K562 (cell line): ENCODE measurements at regions not wholly inside any gene's neighbourhood (a gene's known extent, or its start where the extent isn't known, plus 50 kb on each side); places are given as distances from the start of the nearest gene placed in this dataset.

Source experiments
- ATAC-seq: fragments of 200-7000 bp; cut with Tn5 transposase; 3 replicates; pipeline ENCODE4 v1.9.1; 2020; ENCODE audit warnings: moderate library complexity
- BruUV-seq: library from RNA; stranded (reverse); fragments of 400-500 nt; replicated peaks from 2 replicates; lab custom pipeline; 2021; lab: Mats Ljungman, UMichigan
- CTCF ChIA-PET: fragments of 300-600 bp; formaldehyde crosslinking; extraction: SDS; loops from one replicate; lab custom pipeline; 2021; ENCODE audit warnings: low intra/inter-chr PET ratio; lab: Yijun Ruan, JAX
- POLR2A ChIA-PET: fragments of 300-600, 350-650 bp; sonication (Branson Sonifier 250); formaldehyde crosslinking; extraction: SDS; loops from one replicate; lab custom pipeline; 2021; ENCODE audit warnings: antibody characterized with exemption, inconsistent platforms; lab: Yijun Ruan, JAX
- DNase-seq, 4 experiments: peaks; one replicate each; pipeline versions ENCODE4 v3.0.0 to v3.0.0-alpha.2; 2011 to 2018; ENCODE audit warnings: low spot score in 3 of 4, mixed read lengths in 3 of 4; ENCODE audit errors: extremely low read depth in 1 of 4
- FAIRE-seq: peaks from 2 replicates; lab custom pipeline; 2011; peaks lifted over from hg19 to GRCh38; lab: Jason Lieb, UNC
- H2AFZ ChIP-seq: 2 replicates; pipeline ENCODE4 v1.6.0; 2011; ENCODE audit warnings: low read depth, low read length, control low read depth, inconsistent platforms
- H3K27ac ChIP-seq: fragments of 200-600 bp; 3 replicates; pipeline ENCODE4 v1.8.0; 2011; ENCODE audit warnings: low read depth, mild to moderate bottlenecking, control low read depth, inconsistent platforms, low read length, moderate library complexity, mixed read lengths; ENCODE audit errors: extremely low read depth
- H3K27me3 ChIP-seq, 2 experiments: fragments of 300-600 bp in 1 of 2; 2 replicates in 1 of 2; 3 replicates in 1 of 2; pipeline versions ENCODE4 v1.6.0 to v1.8.0; 2011; ENCODE audit warnings: inconsistent platforms in 2 of 2, low read length in 2 of 2, mild to moderate bottlenecking in 1 of 2, mixed read lengths in 1 of 2, moderate library complexity in 1 of 2; ENCODE audit not compliant: control insufficient read depth in 2 of 2, insufficient read depth in 2 of 2
- H3K36me3 ChIP-seq: fragments of 300-600 bp; 3 replicates; pipeline ENCODE4 v1.8.0; 2011; ENCODE audit warnings: mild to moderate bottlenecking, low read length, inconsistent platforms; ENCODE audit not compliant: control insufficient read depth, insufficient read depth
- H3K4me1 ChIP-seq, 2 experiments: fragments of 200-600 bp in 1 of 2; replicated peaks in 1 of 2; 2 replicates in 1 of 2; 3 replicates in 1 of 2; pipeline versions ENCODE4 v1.5.1 to v1.8.0; 2011; ENCODE audit warnings: inconsistent platforms in 2 of 2, low read length in 2 of 2, mild to moderate bottlenecking in 1 of 2, mixed read lengths in 1 of 2, moderate library complexity in 1 of 2; ENCODE audit not compliant: control insufficient read depth in 2 of 2, insufficient read depth in 2 of 2
- H3K4me2 ChIP-seq: 2 replicates; pipeline ENCODE4 v1.6.1; 2011; ENCODE audit warnings: low read length, control low read depth, inconsistent platforms, mixed read lengths; ENCODE audit not compliant: insufficient read depth
- H3K4me3 ChIP-seq: fragments of 200-600 bp; sonication (generic), shearing (Covaris generic); 2 replicates; pipeline ENCODE4 v1.5.1; 2016; ENCODE audit warnings: control low read depth, inconsistent platforms
- H3K79me2 ChIP-seq: fragments of 200-600 bp; 3 replicates; pipeline ENCODE4 v1.8.0; 2011; ENCODE audit warnings: low read length, inconsistent platforms; ENCODE audit not compliant: control insufficient read depth, insufficient read depth
- H3K9ac ChIP-seq, 2 experiments: 2 replicates each; pipeline versions ENCODE4 v1.6.0 to v1.6.1; 2011; ENCODE audit warnings: low read depth in 2 of 2, low read length in 2 of 2, control low read depth in 1 of 2, inconsistent platforms in 1 of 2, mild to moderate bottlenecking in 1 of 2, mixed read lengths in 1 of 2; ENCODE audit not compliant: insufficient read depth in 1 of 2
- H3K9me1 ChIP-seq: one replicate; pipeline ENCODE4 v1.6.0; 2011; ENCODE audit warnings: inconsistent platforms, mild to moderate bottlenecking, low read length, moderate library complexity; ENCODE audit not compliant: control insufficient read depth, insufficient read depth
- H3K9me3 ChIP-seq: replicated peaks from 2 replicates; pipeline ENCODE4 v1.5.1; 2011; ENCODE audit warnings: low read depth, low read length, inconsistent platforms; ENCODE audit not compliant: control insufficient read depth, insufficient read depth
- H4K20me1 ChIP-seq: replicated peaks from 2 replicates; pipeline ENCODE4 v1.6.1; 2011; ENCODE audit warnings: low read length, inconsistent platforms, mixed read lengths; ENCODE audit not compliant: control insufficient read depth, insufficient read depth
- CBX1 ChIP-seq: sonication (generic); IDR thresholded peaks from 2 replicates; pipeline ENCODE4 v1.6.1; 2016; ENCODE audit warnings: antibody characterized with exemption, low read depth, mild to moderate bottlenecking
- CHD1 ChIP-seq: fragments of 200-600 bp; sonication (generic); IDR thresholded peaks from one replicate; pipeline ENCODE4 v1.6.1; 2012; ENCODE audit warnings: mild to moderate bottlenecking, moderate library complexity, low read length, inconsistent platforms
- ELF1 ChIP-seq: fragments of 200-800 bp; sonication (Bioruptor generic); IDR thresholded peaks from 2 replicates; pipeline ENCODE4 v1.6.1; 2016; ENCODE audit warnings: missing genetic modification characterization, missing compliant biosample characterization
- ERF ChIP-seq: fragments of 450-650 bp; formaldehyde crosslinking; IDR thresholded peaks from 2 replicates; pipeline ENCODE4 v1.4.0; 2020; ENCODE audit warnings: mild to moderate bottlenecking, mixed read lengths
- IFI16 ChIP-seq: fragments of 250-450 bp; sonication (Bioruptor Pico); IDR thresholded peaks from 2 replicates; pipeline ENCODE4 v2.1.2; 2022; ENCODE audit warnings: mild to moderate bottlenecking, inconsistent platforms
- PCBP2 ChIP-seq: fragments of 200-400 bp; formaldehyde crosslinking; IDR thresholded peaks from 2 replicates; pipeline ENCODE4 v1.6.1; 2018; ENCODE audit warnings: low read length, low read depth, mild to moderate bottlenecking, moderate library complexity; ENCODE audit not compliant: poor library complexity, severe bottlenecking
- POLR3G ChIP-seq: IDR thresholded peaks from 2 replicates; pipeline ENCODE4 v1.6.1; 2011; ENCODE audit not compliant: insufficient read length, insufficient replicate concordance; ENCODE audit errors: extremely low read depth
- SRF ChIP-seq, 2 experiments: fragments of 250-450, 450-650 bp in 1 of 2; sonication (Bioruptor Pico) in 1 of 2; sonication (generic) in 1 of 2; formaldehyde crosslinking; IDR thresholded peaks; 2 replicates each; pipeline versions ENCODE4 v1.5.0 to v1.5.1; 2020 to 2022; ENCODE audit warnings: mild to moderate bottlenecking in 1 of 2, missing genetic modification reagents in 1 of 2
- TEAD1 ChIP-seq, 2 experiments: fragments of 450-650 bp in 1 of 2; sonication (generic) in 1 of 2; formaldehyde crosslinking; IDR thresholded peaks; 2 replicates each; pipeline versions ENCODE4 v1.4.0 to v1.8.0; 2020 to 2022; ENCODE audit warnings: mild to moderate bottlenecking in 2 of 2, missing genetic modification reagents in 1 of 2
- ZBED1 ChIP-seq: IDR thresholded peaks from 2 replicates; pipeline ENCODE4 v1.6.1; 2014
- ZNF282 ChIP-seq: sonication (generic); formaldehyde crosslinking; IDR thresholded peaks from 2 replicates; pipeline ENCODE4 v1.8.1; 2023; ENCODE audit warnings: missing genetic modification reagents
- WGBS: fragments of 100-300 bp; shearing (Covaris generic); methylation state at CpG from one replicate; pipeline ENCODE4 v1.1.6; 2016; ENCODE audit warnings: low coverage, mixed read lengths; ENCODE audit not compliant: insufficient coverage; ENCODE audit errors: missing lambda C conversion rate; 5-methylcytosine and 5-hydroxymethylcytosine counted together
- in situ Hi-C: fragments of 300-500 bp; cut with MboI; formaldehyde crosslinking; loops from 4 replicates; pipeline ENCODE4 v1.15.0; 2018; ENCODE audit warnings: inconsistent platforms, mixed read lengths
- intact Hi-C: fragments of 100-400 bp; cut with micrococcal nuclease; formaldehyde crosslinking; loops from 2 replicates; pipeline ENCODE4 v1.14.2; 2022
- TF ChIP-seq, protein P1 (sequence below), 2 experiments: fragments of 450-650 bp in 1 of 2; sonication (generic) in 1 of 2; formaldehyde crosslinking; conservative IDR thresholded peaks; 2 replicates each; pipeline versions ENCODE4 v1.4.0 to v1.8.1; 2020 to 2022; ENCODE audit warnings: mild to moderate bottlenecking in 1 of 2, missing genetic modification reagents in 1 of 2
- TF ChIP-seq, protein P2 (sequence below): fragments of 250-450 bp; sonication (Bioruptor Pico); IDR thresholded peaks from 2 replicates; pipeline ENCODE4 v1.5.0; 2020; ENCODE audit warnings: mild to moderate bottlenecking
- TF ChIP-seq, protein P3 (sequence below): sonication (generic); IDR thresholded peaks from 2 replicates; pipeline ENCODE4 v1.6.1; 2016
- TF ChIP-seq, protein P4 (sequence below): fragments of 200-800 bp; sonication (Bioruptor generic); IDR thresholded peaks from 2 replicates; pipeline ENCODE4 v1.6.1; 2017; ENCODE audit warnings: missing genetic modification characterization, missing compliant biosample characterization
- TF ChIP-seq, protein P5 (sequence below): fragments of 250-450 bp; sonication (Bioruptor Pico); IDR thresholded peaks from 2 replicates; pipeline ENCODE4 v1.8.0; 2021; ENCODE audit warnings: borderline replicate concordance, mild to moderate bottlenecking, moderate library complexity; ENCODE audit not compliant: poor library complexity, severe bottlenecking
- TF ChIP-seq, protein P6 (sequence below): fragments of 250-450 bp; sonication (Bioruptor Pico); IDR thresholded peaks from 2 replicates; pipeline ENCODE4 v1.4.0; 2020; ENCODE audit warnings: mild to moderate bottlenecking

DNA sequence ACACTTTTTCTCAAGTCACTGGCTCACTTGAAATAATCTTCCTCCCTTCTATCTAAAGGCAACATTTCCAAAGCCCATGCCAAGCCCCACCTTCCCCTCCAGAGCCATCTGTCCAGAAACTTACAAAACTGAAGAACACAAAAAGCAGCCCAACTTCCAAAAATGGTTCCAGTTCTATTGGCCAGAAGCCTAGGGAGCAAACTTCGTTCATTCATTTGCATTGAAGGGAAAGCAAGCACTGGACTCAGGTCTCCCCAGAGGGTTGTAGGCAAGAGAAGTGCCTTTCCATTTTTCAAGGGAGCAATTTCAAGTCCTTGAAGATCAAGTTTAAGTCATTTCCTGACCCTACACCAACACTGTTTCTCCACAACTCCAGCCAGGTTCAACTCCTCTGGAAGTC lies 585.0 kb downstream of the BCL11A start:
- in situ Hi-C loops (no loop called here), intact Hi-C loops (no loop called here)
- 0% methylated on average over 1 of the region's 1 CpG for WGBS
- Histone ChIP-seq H3K9me1 (no peaks in the 10 kb centered on the region), H3K9ac (no peak overlapping the region), H3K79me2 (no peaks in the 10 kb centered on the region), H3K36me3 (no peaks in the 10 kb centered on the region)
- CTCF ChIA-PET = no interaction called here
- TF ChIP-seq PCBP2 = no peak
- TF ChIP-seq, protein P1, sequence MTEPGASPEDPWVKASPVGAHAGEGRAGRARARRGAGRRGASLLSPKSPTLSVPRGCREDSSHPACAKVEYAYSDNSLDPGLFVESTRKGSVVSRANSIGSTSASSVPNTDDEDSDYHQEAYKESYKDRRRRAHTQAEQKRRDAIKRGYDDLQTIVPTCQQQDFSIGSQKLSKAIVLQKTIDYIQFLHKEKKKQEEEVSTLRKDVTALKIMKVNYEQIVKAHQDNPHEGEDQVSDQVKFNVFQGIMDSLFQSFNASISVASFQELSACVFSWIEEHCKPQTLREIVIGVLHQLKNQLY (CRISPR knock-in tag; conservative IDR thresholded peaks at IDR 0.05) = no peak
- TF ChIP-seq POLR3G = no peak
- no peak for TF ChIP-seq TEAD1 (CRISPR knock-in tag; IDR thresholded peaks at IDR 0.05)
- TF ChIP-seq, protein P2, sequence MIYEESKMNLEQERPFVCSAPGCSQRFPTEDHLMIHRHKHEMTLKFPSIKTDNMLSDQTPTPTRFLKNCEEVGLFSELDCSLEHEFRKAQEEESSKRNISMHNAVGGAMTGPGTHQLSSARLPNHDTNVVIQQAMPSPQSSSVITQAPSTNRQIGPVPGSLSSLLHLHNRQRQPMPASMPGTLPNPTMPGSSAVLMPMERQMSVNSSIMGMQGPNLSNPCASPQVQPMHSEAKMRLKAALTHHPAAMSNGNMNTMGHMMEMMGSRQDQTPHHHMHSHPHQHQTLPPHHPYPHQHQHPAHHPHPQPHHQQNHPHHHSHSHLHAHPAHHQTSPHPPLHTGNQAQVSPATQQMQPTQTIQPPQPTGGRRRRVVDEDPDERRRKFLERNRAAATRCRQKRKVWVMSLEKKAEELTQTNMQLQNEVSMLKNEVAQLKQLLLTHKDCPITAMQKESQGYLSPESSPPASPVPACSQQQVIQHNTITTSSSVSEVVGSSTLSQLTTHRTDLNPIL (CRISPR knock-in tag) = no peak
- TF ChIP-seq ELF1 = no peak
- TF ChIP-seq CBX1 = no peak
- TF ChIP-seq SRF (CRISPR knock-in tag; IDR thresholded peaks at IDR 0.05) = no peak
- no peak for TF ChIP-seq IFI16 (CRISPR knock-in tag)
- TF ChIP-seq ERF = no peak
- no peak for TF ChIP-seq CHD1
- TF ChIP-seq, protein P3, sequence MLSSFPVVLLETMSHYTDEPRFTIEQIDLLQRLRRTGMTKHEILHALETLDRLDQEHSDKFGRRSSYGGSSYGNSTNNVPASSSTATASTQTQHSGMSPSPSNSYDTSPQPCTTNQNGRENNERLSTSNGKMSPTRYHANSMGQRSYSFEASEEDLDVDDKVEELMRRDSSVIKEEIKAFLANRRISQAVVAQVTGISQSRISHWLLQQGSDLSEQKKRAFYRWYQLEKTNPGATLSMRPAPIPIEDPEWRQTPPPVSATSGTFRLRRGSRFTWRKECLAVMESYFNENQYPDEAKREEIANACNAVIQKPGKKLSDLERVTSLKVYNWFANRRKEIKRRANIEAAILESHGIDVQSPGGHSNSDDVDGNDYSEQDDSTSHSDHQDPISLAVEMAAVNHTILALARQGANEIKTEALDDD = no peak
- TF ChIP-seq ZNF282 (CRISPR knock-in tag) = no peak
- TF ChIP-seq, protein P4, sequence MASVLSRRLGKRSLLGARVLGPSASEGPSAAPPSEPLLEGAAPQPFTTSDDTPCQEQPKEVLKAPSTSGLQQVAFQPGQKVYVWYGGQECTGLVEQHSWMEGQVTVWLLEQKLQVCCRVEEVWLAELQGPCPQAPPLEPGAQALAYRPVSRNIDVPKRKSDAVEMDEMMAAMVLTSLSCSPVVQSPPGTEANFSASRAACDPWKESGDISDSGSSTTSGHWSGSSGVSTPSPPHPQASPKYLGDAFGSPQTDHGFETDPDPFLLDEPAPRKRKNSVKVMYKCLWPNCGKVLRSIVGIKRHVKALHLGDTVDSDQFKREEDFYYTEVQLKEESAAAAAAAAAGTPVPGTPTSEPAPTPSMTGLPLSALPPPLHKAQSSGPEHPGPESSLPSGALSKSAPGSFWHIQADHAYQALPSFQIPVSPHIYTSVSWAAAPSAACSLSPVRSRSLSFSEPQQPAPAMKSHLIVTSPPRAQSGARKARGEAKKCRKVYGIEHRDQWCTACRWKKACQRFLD = no peak
- TF ChIP-seq ZBED1 = no peak
- TF ChIP-seq, protein P5, sequence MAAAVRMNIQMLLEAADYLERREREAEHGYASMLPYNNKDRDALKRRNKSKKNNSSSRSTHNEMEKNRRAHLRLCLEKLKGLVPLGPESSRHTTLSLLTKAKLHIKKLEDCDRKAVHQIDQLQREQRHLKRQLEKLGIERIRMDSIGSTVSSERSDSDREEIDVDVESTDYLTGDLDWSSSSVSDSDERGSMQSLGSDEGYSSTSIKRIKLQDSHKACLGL = no peak
- TF ChIP-seq, protein P6, sequence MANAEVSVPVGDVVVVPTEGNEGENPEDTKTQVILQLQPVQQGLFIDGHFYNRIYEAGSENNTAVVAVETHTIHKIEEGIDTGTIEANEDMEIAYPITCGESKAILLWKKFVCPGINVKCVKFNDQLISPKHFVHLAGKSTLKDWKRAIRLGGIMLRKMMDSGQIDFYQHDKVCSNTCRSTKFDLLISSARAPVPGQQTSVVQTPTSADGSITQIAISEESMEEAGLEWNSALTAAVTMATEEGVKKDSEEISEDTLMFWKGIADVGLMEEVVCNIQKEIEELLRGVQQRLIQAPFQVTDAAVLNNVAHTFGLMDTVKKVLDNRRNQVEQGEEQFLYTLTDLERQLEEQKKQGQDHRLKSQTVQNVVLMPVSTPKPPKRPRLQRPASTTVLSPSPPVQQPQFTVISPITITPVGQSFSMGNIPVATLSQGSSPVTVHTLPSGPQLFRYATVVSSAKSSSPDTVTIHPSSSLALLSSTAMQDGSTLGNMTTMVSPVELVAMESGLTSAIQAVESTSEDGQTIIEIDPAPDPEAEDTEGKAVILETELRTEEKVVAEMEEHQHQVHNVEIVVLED (CRISPR knock-in tag) = no peak
- TF ChIP-seq, all 486 proteins: peak for 0
- H2AFZ ChIP-seq = no peak overlapping the region
- H4K20me1 ChIP-seq = no peaks in the 10 kb centered on the region
- H3K9me3 ChIP-seq = no peaks in the 10 kb centered on the region
- H3K4me2 ChIP-seq = no peak overlapping the region
- BruUV-seq = no TSS peak
- H3K4me1 ChIP-seq = no peaks in the 10 kb centered on the region
- DNase-seq (no peak), FAIRE-seq (no peak), ATAC-seq (no peak)
- no peaks in the 10 kb centered on the region for H3K27me3 ChIP-seq
- POLR2A ChIA-PET = no interaction called here
- no peak overlapping the region for H3K27ac ChIP-seq
- H3K4me3 ChIP-seq = no peak overlapping the region
